Smooth muscle cell (in vitro differentiated cells): ENCODE measurements at regions not wholly inside any gene's neighbourhood (a gene's known extent, or its start where the extent isn't known, plus 50 kb on each side); places are given as distances from the start of the nearest gene placed in this dataset.

Experiments used
- DNase-seq: peaks from one replicate; lab custom pipeline; 2025; ENCODE audit not compliant: unreplicated experiment; lab: John Stamatoyannopoulos, UW
- H2AFZ ChIP-seq: fragments of 200-600 bp; sonication (generic); 2 replicates; pipeline ENCODE4 v1.6.0; 2016; ENCODE audit warnings: antibody characterized with exemption, low read depth, mild to moderate bottlenecking
- H3F3A ChIP-seq: fragments of 200-600 bp; sonication (generic); 2 replicates; pipeline ENCODE4 v1.6.0; 2017; ENCODE audit warnings: antibody characterized with exemption, low read depth
- H3K27ac ChIP-seq: fragments of 200-600 bp; sonication (generic); 2 replicates; pipeline ENCODE4 v1.5.1; 2016; ENCODE audit warnings: low read depth, mild to moderate bottlenecking
- H3K27me3 ChIP-seq: fragments of 200-600 bp; sonication (generic); 2 replicates; pipeline ENCODE4 v1.6.1; 2016; ENCODE audit warnings: low read depth, mild to moderate bottlenecking
- H3K36me3 ChIP-seq: fragments of 200-600 bp; sonication (generic); 2 replicates; pipeline ENCODE4 v1.5.1; 2016; ENCODE audit warnings: low read depth
- H3K4me1 ChIP-seq: fragments of 200-600 bp; sonication (generic); 2 replicates; pipeline ENCODE4 v1.5.1; 2016; ENCODE audit warnings: low read depth
- H3K4me2 ChIP-seq: fragments of 200-600 bp; sonication (generic); 2 replicates; pipeline ENCODE4 v1.6.0; 2016; ENCODE audit warnings: mild to moderate bottlenecking
- H3K4me3 ChIP-seq: fragments of 200-600 bp; sonication (generic); 2 replicates; pipeline ENCODE4 v1.5.1; 2016; ENCODE audit warnings: mild to moderate bottlenecking
- H3K79me2 ChIP-seq: fragments of 200-600 bp; sonication (generic); 2 replicates; pipeline ENCODE4 v1.6.0; 2016; ENCODE audit warnings: low read depth, mild to moderate bottlenecking
- H3K9ac ChIP-seq: fragments of 200-600 bp; sonication (generic); 2 replicates; pipeline ENCODE4 v1.6.0; 2016; ENCODE audit warnings: low read depth
- H3K9me3 ChIP-seq: fragments of 200-600 bp; sonication (generic); replicated peaks from 2 replicates; pipeline ENCODE4 v1.5.1; 2016; ENCODE audit warnings: low read depth
- H4K20me1 ChIP-seq: fragments of 200-600 bp; sonication (generic); 2 replicates; pipeline ENCODE4 v1.6.0; 2016; ENCODE audit warnings: low read depth
- CTCF ChIP-seq: fragments of 200-600 bp; sonication (generic); IDR thresholded peaks from 2 replicates; pipeline ENCODE4 v1.5.1; 2017; ENCODE audit warnings: borderline replicate concordance, mild to moderate bottlenecking, antibody characterized with exemption; ENCODE audit not compliant: insufficient read depth, poor library complexity, severe bottlenecking
- WGBS: methylation state at CpG from one replicate; pipeline ENCODE4 v1.1.7; 2016; ENCODE audit warnings: low lambda C conversion rate; 5-methylcytosine and 5-hydroxymethylcytosine counted together

- no peak overlapping the region for H3K27ac ChIP-seq
- no peaks in the 10 kb centered on the region for H3K36me3 ChIP-seq
- DNase-seq, result no peak
- no peak overlapping the region for H2AFZ ChIP-seq
- H4K20me1 ChIP-seq, result no peaks in the 10 kb centered on the region
- H3K4me3 ChIP-seq, result no peak overlapping the region
- no peaks in the 10 kb centered on the region for H3K4me1 ChIP-seq
- no peak for TF ChIP-seq CTCF
- WGBS, result 76% methylated on average over 15 of the region's 15 CpGs
- no peak overlapping the region for H3K9ac ChIP-seq
- H3F3A ChIP-seq, result no peaks in the 10 kb centered on the region
- no peaks in the 10 kb centered on the region for H3K79me2 ChIP-seq
- no peak overlapping the region for H3K4me2 ChIP-seq
- H3K27me3 ChIP-seq, result no peaks in the 10 kb centered on the region
- no peaks in the 10 kb centered on the region for H3K9me3 ChIP-seq
Observed at GRCh38 chr12:96130396-96131059, 63.6 kb upstream of the ELK3 start.

- TF ChIP-seq CTCF, result no peak
- H3F3A ChIP-seq, result no peaks in the 10 kb centered on the region
- 83% methylated on average over 5 of the region's 5 CpGs for WGBS
- H3K27me3 ChIP-seq, result no peaks in the 10 kb centered on the region
- H3K9ac ChIP-seq, result no peak overlapping the region
- H2AFZ ChIP-seq, result no peak overlapping the region
- no peaks in the 10 kb centered on the region for H3K9me3 ChIP-seq
- no peaks in the 10 kb centered on the region for H3K36me3 ChIP-seq
- DNase-seq, result no peak
- H3K79me2 ChIP-seq, result no peaks in the 10 kb centered on the region
- no peaks in the 10 kb centered on the region for H4K20me1 ChIP-seq
- no peak overlapping the region for H3K27ac ChIP-seq
- no peak overlapping the region for H3K4me2 ChIP-seq
- no peaks in the 10 kb centered on the region for H3K4me1 ChIP-seq
- H3K4me3 ChIP-seq, result no peak overlapping the region
Observed at GRCh38 chr12:96131230-96131788, 62.9 kb upstream of the ELK3 start.

GRCh38 chr12:96132819-96133218, 61.4 kb upstream of the ELK3 start:
- DNase-seq, result no peak
- no peak overlapping the region for H3K27ac ChIP-seq
- peaks cover 5% of the 10 kb centered on the region for H3F3A ChIP-seq
- 95% methylated on average over 4 of the region's 4 CpGs for WGBS
- H3K4me3 ChIP-seq, result no peak overlapping the region
- no peaks in the 10 kb centered on the region for H3K9me3 ChIP-seq
- no peak overlapping the region for H3K4me2 ChIP-seq
- H3K4me1 ChIP-seq, result no peaks in the 10 kb centered on the region
- no peaks in the 10 kb centered on the region for H3K27me3 ChIP-seq
- no peak for TF ChIP-seq CTCF
- H3K79me2 ChIP-seq, result no peaks in the 10 kb centered on the region
- no peaks in the 10 kb centered on the region for H4K20me1 ChIP-seq
- H2AFZ ChIP-seq, result no peak overlapping the region
- no peaks in the 10 kb centered on the region for H3K36me3 ChIP-seq
- no peak overlapping the region for H3K9ac ChIP-seq

- H3K9me3 ChIP-seq, result no peaks in the 10 kb centered on the region
- H3K4me1 ChIP-seq, result no peaks in the 10 kb centered on the region
- no peak overlapping the region for H3K4me3 ChIP-seq
- H3K79me2 ChIP-seq, result no peaks in the 10 kb centered on the region
- no peak overlapping the region for H3K4me2 ChIP-seq
- 93% methylated on average over 5 of the region's 5 CpGs for WGBS
- DNase-seq, result no peak
- H3K9ac ChIP-seq, result no peak overlapping the region
- no peaks in the 10 kb centered on the region for H3K27me3 ChIP-seq
- no peaks in the 10 kb centered on the region for H3K36me3 ChIP-seq
- TF ChIP-seq CTCF, result no peak
- H4K20me1 ChIP-seq, result no peaks in the 10 kb centered on the region
- H3K27ac ChIP-seq, result no peak overlapping the region
- peaks cover 5% of the 10 kb centered on the region for H3F3A ChIP-seq
- H2AFZ ChIP-seq, result no peak overlapping the region
Observed at GRCh38 chr12:96134200-96134599, 60.0 kb upstream of the ELK3 start.
